ENCODE measurements at regions not wholly inside any gene's neighbourhood (a gene's known extent, or its start where the extent isn't known, plus 50 kb on each side); places are given as distances from the start of the nearest gene placed in this dataset.

GRCh38 chr10:29387269-29387668, 98.4 kb downstream of the LYZL1 start:
- TF ChIP-seq CTCF (optimal IDR thresholded peaks at IDR 0.05 in 1 of 3, IDR thresholded peaks at IDR 0.05 in 1 of 3, conservative IDR thresholded peaks at IDR 0.05 in 1 of 3; ENCODE audit: extremely low read depth in 1 of 3, insufficient read depth in 2 of 3, low read length in 3 of 3), result no peak
- TF ChIP-seq EZH2 (IDR thresholded peaks at IDR 0.05; ENCODE audit: low read length), result no peak

Measured in keratinocyte (primary cell).